ENCODE measurements at regions not wholly inside any gene's neighbourhood (a gene's known extent, or its start where the extent isn't known, plus 50 kb on each side); places are given as distances from the start of the nearest gene placed in this dataset.

GRCh38 chr4:64581422-64581821 lies 172.2 kb upstream of the TECRL start:
- no peak for DNase-seq

- DNase-seq: no peak
These were observed 154.9 kb upstream of the TECRL start for GRCh38 chr4:64564126-64564525.

GRCh38 chr4:64559571-64559970 lies 150.3 kb upstream of the TECRL start:
- DNase-seq: no peak

GRCh38 chr4:64551125-64551524 lies 141.9 kb upstream of the TECRL start:
- DNase-seq: no peak

DNA sequence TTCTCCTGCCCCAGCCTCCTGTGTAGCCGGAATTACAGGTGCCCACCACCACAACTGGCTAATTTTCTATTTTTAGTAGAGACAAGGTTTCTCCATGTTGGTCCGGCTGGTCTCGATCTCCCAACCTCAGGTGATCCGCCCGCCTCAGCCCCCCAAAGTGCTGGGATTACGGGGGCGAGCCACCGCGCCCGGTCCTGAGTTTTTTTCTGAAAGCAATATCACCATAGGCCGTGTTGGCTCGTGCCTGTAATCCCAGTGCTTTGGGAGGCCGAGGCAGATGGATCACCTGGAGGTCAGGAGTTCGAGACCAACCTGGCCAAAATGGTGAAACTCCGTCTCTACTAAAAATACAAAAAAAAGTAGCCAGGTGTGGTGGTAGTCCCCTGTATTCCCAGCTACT lies 136.3 kb upstream of the TECRL start:
- no peak for DNase-seq

- DNase-seq: peak; percentile 30 to 34
These were observed 130.1 kb upstream of the TECRL start for GRCh38 chr4:64539234-64539849.

DNA sequence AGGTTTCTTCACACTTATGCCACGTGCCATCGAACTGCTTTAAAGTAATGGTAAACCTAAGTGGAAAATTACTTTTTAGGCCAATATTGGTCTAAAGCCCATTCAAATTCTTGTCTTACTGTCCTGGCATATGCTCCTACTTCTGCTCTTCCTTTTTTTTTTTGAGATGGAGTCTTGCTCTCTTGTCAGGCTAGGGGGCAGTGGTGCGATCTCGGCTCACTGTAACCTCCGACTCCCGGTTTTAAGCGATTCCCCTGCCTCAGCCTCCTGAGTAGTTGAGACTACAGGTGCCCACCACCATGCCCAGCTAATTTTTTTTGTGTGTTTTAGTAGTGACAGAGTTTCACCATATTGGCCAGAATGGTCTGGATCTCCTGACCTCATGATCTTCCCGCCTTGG lies 129.0 kb upstream of the TECRL start:
- no peak for DNase-seq

DNA sequence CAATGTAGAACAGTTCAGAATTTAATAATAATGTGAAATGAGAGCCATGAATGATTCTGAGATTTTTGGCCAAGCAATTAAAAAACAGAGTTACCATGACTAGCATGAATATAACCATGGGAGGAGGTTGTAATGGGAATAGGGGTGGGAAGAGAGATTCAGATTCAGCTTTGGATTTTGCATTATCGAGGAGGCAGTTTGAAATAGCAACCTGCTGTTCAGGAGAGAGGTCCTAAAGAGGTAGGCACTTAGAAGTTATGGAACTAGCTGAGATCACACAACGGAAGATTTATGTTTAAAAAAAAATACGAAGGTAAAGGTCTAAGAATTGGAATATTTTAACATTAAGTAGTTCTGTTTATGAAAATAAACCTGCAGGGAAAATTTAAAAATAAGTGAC lies 124.4 kb upstream of the TECRL start:
- no peak for DNase-seq

GRCh38 chr4:64533159-64533558 lies 123.9 kb upstream of the TECRL start:
- no peak for DNase-seq

DNA sequence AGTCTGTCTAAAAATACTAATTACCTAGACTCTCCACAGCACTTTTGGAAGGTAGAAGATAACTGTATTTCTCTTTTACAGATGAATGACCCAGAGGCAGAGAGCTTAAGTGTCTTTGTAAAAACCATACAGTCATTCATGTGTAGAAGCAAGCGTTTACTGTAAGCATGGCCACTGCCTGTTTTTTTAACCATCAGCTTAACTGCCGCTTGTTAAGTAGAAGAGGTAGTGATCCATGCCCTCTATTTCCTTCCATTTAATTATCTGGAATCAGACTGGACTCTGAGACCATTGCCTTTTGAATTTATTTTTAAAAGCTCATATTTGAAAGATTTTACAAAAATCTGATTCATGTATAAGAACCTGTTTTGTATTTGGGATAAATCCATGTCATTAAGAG lies 111.2 kb upstream of the TECRL start:
- no peak for DNase-seq

DNA sequence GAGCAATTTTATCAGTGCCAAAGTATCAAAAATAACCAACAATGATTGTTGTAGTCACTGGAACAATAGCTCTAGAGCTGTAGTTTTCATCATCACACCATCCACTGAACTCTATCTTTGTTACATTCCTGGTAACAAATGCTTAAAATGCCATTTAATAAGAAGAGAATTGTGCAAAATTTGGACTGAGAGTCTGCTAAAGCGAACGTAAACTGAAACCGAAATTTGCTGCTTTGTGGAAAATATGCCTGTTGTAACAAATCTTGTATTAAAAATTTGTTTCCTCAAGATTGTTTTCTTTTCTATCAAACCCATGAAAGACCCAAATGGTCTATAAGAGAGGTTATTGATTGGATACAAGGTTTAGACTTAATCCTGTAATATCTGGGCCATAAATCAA lies 109.3 kb upstream of the TECRL start:
- no peak for DNase-seq

GRCh38 chr4:64516176-64516575 lies 106.9 kb upstream of the TECRL start:
- no peak for DNase-seq

DNA sequence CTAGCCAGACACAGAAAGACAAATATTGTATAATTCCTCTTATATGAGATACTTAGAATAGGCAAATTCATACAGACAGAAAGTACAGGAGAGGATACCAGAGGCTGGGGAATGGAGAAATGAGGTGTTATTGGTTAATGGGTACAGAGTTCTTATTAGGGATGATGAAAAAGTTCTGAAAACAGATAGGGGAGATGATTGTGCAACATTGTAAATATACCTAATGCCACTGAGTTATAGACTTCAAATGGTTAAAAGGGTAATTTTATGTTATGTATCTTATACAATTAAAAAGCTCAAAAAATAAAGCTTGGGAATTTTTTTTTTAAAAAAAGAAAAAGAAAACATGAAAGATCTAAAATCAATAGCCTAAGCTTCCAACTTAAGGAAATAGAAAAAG lies 98.8 kb upstream of the TECRL start:
- DNase-seq: no peak

DNA sequence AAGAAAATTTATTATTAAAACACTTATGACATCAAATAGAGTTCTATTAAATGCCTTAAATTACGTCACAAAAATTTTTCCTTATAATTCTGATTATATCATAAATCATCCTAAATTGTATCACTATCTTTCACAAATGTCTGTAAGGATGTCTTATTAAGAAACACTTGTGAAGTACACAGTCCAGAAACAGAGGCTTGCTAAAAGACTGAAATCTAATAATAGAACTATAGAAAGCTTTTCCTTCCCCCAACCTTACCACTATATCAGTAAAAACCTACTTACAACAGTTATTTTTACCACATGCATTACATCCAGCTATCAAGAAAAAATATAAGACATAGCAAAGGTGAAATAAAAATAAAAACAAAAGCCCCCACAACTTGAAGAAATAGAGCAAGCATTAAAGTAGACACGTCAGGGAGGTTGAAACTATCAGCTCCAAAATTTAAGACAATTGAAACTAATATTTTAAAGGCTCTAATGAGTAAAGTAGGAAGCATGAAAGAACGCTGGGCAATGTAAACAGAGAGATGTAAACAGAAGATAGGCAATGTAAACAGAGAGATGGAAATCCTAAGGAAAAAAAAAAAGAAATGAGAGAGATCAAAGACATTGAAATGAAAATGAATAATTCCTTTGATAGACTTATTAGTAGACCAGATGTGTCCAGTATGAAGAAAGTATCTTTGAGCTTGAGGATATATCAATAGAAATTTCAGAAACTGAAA lies 94.9 kb upstream of the TECRL start:
- no peak for DNase-seq

DNA sequence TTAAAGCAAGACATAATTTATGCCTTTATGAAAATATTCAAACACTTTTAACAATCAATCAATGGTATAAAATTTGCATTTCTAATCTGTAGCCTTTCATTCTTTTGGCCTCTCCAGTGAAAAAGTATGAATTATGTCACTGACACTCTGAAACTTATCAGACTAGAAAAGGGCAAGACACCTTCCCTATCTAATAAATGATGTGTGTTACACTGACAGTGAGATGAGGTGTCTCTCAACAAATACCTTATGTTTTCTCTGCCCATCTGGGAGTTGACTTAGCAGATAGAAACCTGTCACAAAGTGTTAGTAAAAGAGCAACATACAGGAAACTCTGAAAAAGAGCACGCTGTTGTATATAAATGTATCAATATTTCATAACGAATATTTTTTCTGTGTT lies 94.2 kb upstream of the TECRL start:
- no peak for DNase-seq

DNA sequence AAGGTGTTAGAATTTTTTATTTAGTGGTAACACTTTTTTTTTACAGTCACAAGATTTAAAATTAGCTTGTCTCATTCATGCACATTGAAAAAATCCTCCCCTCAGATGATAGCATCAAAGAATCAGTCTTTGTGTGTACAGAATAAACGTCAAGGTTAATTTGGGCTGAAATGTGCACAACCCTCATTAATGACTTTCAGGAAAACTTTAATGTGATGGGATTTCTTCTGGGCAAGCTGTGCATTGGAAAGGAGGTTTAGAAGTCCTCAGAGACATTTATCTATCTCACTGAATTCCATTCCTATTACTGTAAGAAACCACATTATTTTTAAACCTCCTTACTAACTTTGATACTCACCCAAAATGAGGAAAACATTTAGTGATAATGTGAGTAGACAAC lies 88.2 kb upstream of the TECRL start:
- no peak for DNase-seq

- no peak for DNase-seq
These were observed 86.7 kb upstream of the TECRL start for GRCh38 chr4:64495946-64496345.

GRCh38 chr4:64489628-64490027 lies 80.4 kb upstream of the TECRL start:
- DNase-seq: no peak

- no peak for DNase-seq
These were observed 70.1 kb upstream of the TECRL start for GRCh38 chr4:64479338-64479737.

DNA sequence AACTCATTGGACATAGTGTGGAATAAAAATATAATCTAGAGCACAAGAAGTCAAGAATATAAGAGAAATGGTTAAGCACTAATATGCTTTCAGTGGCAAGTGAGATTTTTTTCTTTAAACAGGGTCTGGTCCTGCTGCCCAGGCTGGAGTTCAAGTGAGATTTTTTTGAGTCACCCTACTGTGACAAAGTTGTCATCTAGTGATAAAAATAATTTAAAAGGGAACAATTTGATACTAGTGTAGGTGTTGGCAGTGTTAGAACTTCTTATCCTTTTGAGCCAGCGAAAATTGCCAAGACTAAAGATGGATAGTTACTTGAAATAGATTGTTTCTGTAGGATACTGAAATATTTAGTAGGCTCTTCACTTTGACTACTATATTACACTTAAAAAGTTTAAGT lies 67.9 kb upstream of the TECRL start:
- no peak for DNase-seq

- DNase-seq: no peak
These were observed 56.0 kb upstream of the TECRL start for GRCh38 chr4:64465263-64465662.

DNA sequence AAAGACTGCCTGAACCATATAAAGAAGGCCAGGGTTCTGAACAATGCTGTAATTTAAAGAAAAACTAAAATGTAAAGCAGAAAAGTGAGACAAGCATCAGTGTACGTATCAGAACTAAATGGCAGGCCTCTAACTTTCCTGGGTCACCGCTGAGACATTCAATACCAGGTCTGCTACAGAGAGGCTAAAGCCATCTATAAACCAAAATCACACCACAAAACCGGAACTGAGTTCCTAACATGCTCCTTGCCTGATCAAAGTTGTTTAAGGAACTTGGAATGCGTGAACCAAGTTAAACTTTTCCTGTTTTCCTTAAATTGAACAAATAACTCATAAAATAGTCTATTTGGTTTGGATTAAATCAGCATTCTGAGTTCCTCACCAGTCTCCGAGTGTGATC lies 55.3 kb upstream of the TECRL start:
- no peak for DNase-seq

Measured in inflammatory macrophage (primary cell).